ENCODE measurements at regions not wholly inside any gene's neighbourhood (a gene's known extent, or its start where the extent isn't known, plus 50 kb on each side); places are given as distances from the start of the nearest gene placed in this dataset.

- no peak for TF ChIP-seq CTCF (IDR thresholded peaks at IDR 0.05)
Measured at GRCh38 chr13:64617231-64617630, 2612.9 kb downstream of the PCDH9 start.

- no peak for TF ChIP-seq CTCF (IDR thresholded peaks at IDR 0.05)
Measured at GRCh38 chr13:64591971-64592370, 2638.2 kb downstream of the PCDH9 start.

GRCh38 chr13:64579331-64579730 is 2650.8 kb downstream of the PCDH9 start:
- no peak for TF ChIP-seq CTCF (IDR thresholded peaks at IDR 0.05)

DNA sequence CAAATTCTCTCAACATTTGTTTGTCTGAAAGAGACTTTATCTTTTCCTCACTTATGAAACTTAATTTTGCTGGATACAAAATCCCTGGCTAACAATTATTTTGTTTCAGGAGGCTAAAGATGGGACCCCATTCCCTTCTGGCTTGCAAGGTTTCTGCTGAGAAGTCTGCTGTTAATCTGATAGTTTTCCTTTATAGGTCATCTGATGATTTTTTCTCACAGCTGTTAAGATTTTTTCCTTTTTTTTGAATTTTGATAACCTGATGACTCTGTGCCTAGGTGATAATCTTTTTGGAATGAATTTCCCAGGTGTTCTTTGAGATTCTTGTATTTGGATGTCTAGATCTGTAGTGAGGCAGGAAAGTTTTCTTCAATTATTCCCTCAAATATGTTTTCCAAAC is 2661.4 kb downstream of the PCDH9 start:
- TF ChIP-seq CTCF (IDR thresholded peaks at IDR 0.05), result no peak

DNA sequence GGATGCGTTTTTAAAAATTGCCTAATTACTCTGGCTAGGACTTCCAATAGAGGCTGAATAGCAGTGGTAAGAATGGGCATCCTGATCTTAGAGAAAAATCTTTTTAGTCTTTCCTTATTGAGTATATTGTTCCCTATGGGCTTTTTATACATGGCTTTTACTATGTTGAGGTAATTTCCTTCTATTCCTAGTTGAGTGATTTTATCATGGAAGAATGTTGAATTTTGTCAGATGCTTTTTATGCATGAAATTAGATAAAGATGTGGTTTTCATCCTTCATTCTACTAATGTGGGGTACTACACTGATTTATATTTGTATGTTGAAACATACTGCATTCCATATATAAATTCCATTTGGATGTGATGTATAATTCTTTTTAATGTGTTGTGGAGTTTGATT is 2673.8 kb downstream of the PCDH9 start:
- TF ChIP-seq CTCF (IDR thresholded peaks at IDR 0.05), result no peak

DNA sequence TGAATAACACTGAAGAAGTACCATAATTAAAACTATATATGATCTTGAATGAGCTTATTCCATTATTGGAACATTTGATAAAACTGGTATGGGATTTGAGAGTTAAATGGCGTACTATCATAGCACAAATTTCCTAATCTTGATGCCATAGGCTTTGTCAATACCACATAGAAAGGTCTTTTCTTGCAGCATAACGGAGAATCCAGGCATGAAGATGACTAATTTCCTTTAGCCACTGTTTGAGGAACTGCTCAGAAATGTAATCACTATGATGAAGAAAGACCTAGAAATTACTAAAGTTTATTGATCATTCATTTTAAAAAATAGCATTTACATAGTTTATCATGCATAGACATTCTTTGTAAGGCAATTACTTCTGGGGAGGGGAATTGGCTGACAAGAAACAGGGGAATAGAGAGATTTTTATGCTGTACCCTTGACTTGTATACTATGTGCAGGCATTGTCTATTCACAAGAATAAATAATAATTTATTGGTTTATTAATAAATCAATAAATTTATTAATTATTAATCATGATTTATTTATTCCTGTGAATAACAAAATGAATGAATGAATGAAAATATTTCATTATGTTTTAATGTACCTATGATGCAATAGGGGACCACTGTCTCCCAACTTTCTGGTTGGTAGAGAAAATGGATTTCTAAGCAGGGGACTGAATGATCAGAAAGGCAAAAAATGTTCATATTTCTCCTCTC is 2676.6 kb downstream of the PCDH9 start:
- no peak for TF ChIP-seq CTCF (IDR thresholded peaks at IDR 0.05)

- TF ChIP-seq CTCF (IDR thresholded peaks at IDR 0.05), result no peak
Measured at GRCh38 chr13:64551755-64552154, 2678.4 kb downstream of the PCDH9 start.

- TF ChIP-seq CTCF (IDR thresholded peaks at IDR 0.05), result no peak
Measured at GRCh38 chr13:64546371-64546770, 2683.8 kb downstream of the PCDH9 start.

Data from LNCAP (cell line).